B cell (primary cell): ENCODE measurements at regions not wholly inside any gene's neighbourhood (a gene's known extent, or its start where the extent isn't known, plus 50 kb on each side); places are given as distances from the start of the nearest gene placed in this dataset.

Experiments
- ATAC-seq: fragments of 200-7000 bp; cut with Tn5 transposase; one replicate; pipeline ENCODE4 v1.10.0; 2021; ENCODE audit warnings: low read depth, mild to moderate bottlenecking, moderate number of reproducible peaks, moderate library complexity
- CTCF ChIA-PET: fragments of 350-600 bp; sonication (Branson Sonifier 250); formaldehyde crosslinking; loops from one replicate; lab custom pipeline; 2021; ENCODE audit warnings: antibody characterized with exemption, inconsistent platforms; lab: Charles Lee
- POLR2A ChIA-PET: fragments of 350-600 bp; sonication (Branson Sonifier 250); formaldehyde crosslinking; loops from one replicate; lab custom pipeline; 2021; ENCODE audit warnings: antibody characterized with exemption; lab: Charles Lee
- DNase-seq: peaks from one replicate; pipeline ENCODE4 v3.0.0; 2013
- H2AFZ ChIP-seq: 2 replicates; pipeline ENCODE4 v1.6.1; 2012; ENCODE audit warnings: mild to moderate bottlenecking, low read depth, low read length; ENCODE audit not compliant: insufficient read depth, poor library complexity, severe bottlenecking
- H3K27ac ChIP-seq, 2 donors: 1 replicate in 1 of 2; 2 replicates in 1 of 2; pipeline ENCODE4 v1.5.1; 2012 to 2013; ENCODE audit warnings: low read length in 2 of 2, mild to moderate bottlenecking in 2 of 2, moderate library complexity in 1 of 2
- H3K27me3 ChIP-seq, 4 experiments: fragments of 200-600 bp in 1 of 4; sonication (generic) in 1 of 4; replicated peaks in 1 of 4; 1 replicate in 2 of 4; 2 replicates in 2 of 4; pipeline versions ENCODE4 v1.6.1 to v1.7.0; 2013 to 2016; ENCODE audit warnings: low read length in 3 of 4, mild to moderate bottlenecking in 2 of 4, mixed read lengths in 1 of 4, moderate library complexity in 1 of 4; ENCODE audit not compliant: insufficient read depth in 4 of 4, control insufficient read depth in 3 of 4; ENCODE audit errors: control extremely low read depth in 1 of 4
- H3K36me3 ChIP-seq, 2 experiments: replicated peaks in 1 of 2; 1 replicate in 1 of 2; 2 replicates in 1 of 2; pipeline versions ENCODE4 v1.6.1 to v1.7.1; 2013; ENCODE audit warnings: low read length in 1 of 2; ENCODE audit not compliant: insufficient read depth in 2 of 2, control insufficient read depth in 1 of 2; ENCODE audit errors: control extremely low read depth in 1 of 2, extremely low read depth in 1 of 2
- H3K4me1 ChIP-seq, 2 donors: fragments of 200-600 bp in 1 of 2; sonication (generic) in 1 of 2; 1 replicate in 1 of 2; 2 replicates in 1 of 2; pipeline versions ENCODE4 v1.5.1 to v1.6.1; 2013 to 2017; ENCODE audit warnings: low read length in 2 of 2; ENCODE audit not compliant: control insufficient read depth in 2 of 2, insufficient read depth in 2 of 2
- H3K4me2 ChIP-seq: replicated peaks from 2 replicates; pipeline ENCODE3; 2012; ENCODE audit warnings: mild to moderate bottlenecking, low read depth, low read length; ENCODE audit not compliant: poor library complexity, severe bottlenecking
- H3K4me3 ChIP-seq, 5 experiments: fragments of 200-600 bp in 1 of 5; sonication (generic) in 1 of 5; 1 replicate in 3 of 5; 2 replicates in 2 of 5; pipeline versions ENCODE4 v1.5.1 to v1.7.0; 2011 to 2016; ENCODE audit warnings: low read length in 4 of 5, mild to moderate bottlenecking in 4 of 5, low read depth in 2 of 5, control low read depth in 1 of 5, moderate library complexity in 1 of 5; ENCODE audit not compliant: insufficient read depth in 1 of 5; ENCODE audit errors: control extremely low read depth in 1 of 5, extremely low read depth in 1 of 5
- H3K79me2 ChIP-seq: fragments of 200-600 bp; sonication (generic); one replicate; pipeline ENCODE4 v1.6.0; 2016; ENCODE audit warnings: low read length; ENCODE audit not compliant: control insufficient read depth, insufficient read depth
- H3K9ac ChIP-seq: fragments of 200-600 bp; sonication (generic); 2 replicates; pipeline ENCODE4 v1.6.1; 2017; ENCODE audit warnings: mild to moderate bottlenecking, low read length, moderate library complexity
- H3K9me3 ChIP-seq, 3 donors: one replicate each; pipeline versions ENCODE4 v1.6.1 to v1.7.1; 2013; ENCODE audit warnings: low read length in 2 of 3; ENCODE audit not compliant: control insufficient read depth in 2 of 3, insufficient read depth in 1 of 3; ENCODE audit errors: control extremely low read depth in 1 of 3
- H4K20me1 ChIP-seq: 2 replicates; pipeline ENCODE4 v1.6.0; 2012; ENCODE audit warnings: mild to moderate bottlenecking, low read length; ENCODE audit not compliant: insufficient read depth, control insufficient read depth, poor library complexity, severe bottlenecking
- H3K27ac Mint-ChIP-seq: one replicate; pipeline ENCODE4 v1.8.0; 2021; ENCODE audit warnings: mixed read lengths
- H3K27me3 Mint-ChIP-seq: one replicate; pipeline ENCODE4 v1.8.0; 2021; ENCODE audit warnings: mixed read lengths
- H3K4me1 Mint-ChIP-seq: one replicate; pipeline ENCODE4 v1.8.0; 2021; ENCODE audit warnings: mixed read lengths
- H3K4me3 Mint-ChIP-seq: one replicate; pipeline ENCODE4 v1.8.0; 2021; ENCODE audit warnings: mixed read lengths
- H3K9me3 Mint-ChIP-seq: one replicate; pipeline ENCODE4 v1.8.0; 2022; ENCODE audit warnings: mixed read lengths; ENCODE audit not compliant: insufficient read depth
- EZH2 ChIP-seq: IDR thresholded peaks from 2 replicates; pipeline ENCODE4 v1.6.1; 2012; ENCODE audit warnings: borderline replicate concordance, low read depth, mild to moderate bottlenecking, moderate library complexity, low read length; ENCODE audit not compliant: insufficient read depth, poor library complexity, severe bottlenecking
- WGBS: methylation state at CpG from one replicate; pipeline ENCODE4 v1.1.5; 2013; ENCODE audit warnings: missing lambda C conversion rate; ENCODE audit not compliant: insufficient coverage; 5-methylcytosine and 5-hydroxymethylcytosine counted together
- intact Hi-C: fragments of 100-400 bp; cut with micrococcal nuclease; formaldehyde crosslinking; loops from one replicate; pipeline ENCODE4 v1.10.0; 2022
- TF ChIP-seq, protein P1 (sequence below): fragments of 200-600 bp; IDR thresholded peaks from one replicate; pipeline ENCODE4 v1.8.0; 2022; ENCODE audit warnings: antibody characterized with exemption, mild to moderate bottlenecking

DNA sequence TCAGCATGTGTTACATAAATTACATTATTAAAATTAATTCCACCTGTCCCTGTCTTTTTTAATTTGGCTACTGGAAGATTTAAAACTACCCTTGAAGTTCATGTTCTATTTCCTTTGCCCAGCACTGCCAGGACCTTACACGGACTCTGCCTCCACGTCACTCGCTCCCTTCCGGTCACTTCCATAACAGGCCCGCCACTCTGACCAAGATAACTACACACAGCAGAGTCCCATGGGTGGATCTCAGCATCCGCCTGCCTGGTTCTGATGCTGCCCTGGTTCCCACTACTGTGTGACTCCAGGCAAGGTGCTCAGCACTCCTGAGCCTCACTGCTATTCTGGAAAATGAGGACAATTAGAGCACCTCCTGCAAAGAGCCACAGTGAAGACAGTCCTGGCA is 153.3 kb upstream of the ERG start:
- Histone ChIP-seq H2AFZ (no peak overlapping the region), H3K9me3 (no peaks in the 10 kb centered on the region), H3K4me2 (no peak overlapping the region), H4K20me1 (no peaks in the 10 kb centered on the region), H3K27me3 (peaks cover 0 to 1% (median 0%) of the 10 kb centered on the region in 4 experiments), H3K36me3 (no peaks in the 10 kb centered on the region), H3K4me1 (no peaks in the 10 kb centered on the region), H3K9ac (no peak overlapping the region), H3K27ac (no peak overlapping the region), H3K79me2 (no peaks in the 10 kb centered on the region), H3K4me3 (no peak overlapping the region)
- Mint-ChIP-seq H3K27me3 (peaks cover 8% of the 10 kb centered on the region), H3K9me3 (no peaks in the 10 kb centered on the region), H3K4me3 (no peak overlapping the region), H3K27ac (no peak overlapping the region), H3K4me1 (no peaks in the 10 kb centered on the region)
- ATAC-seq (no peak), DNase-seq (no peak)
- intact Hi-C loops, result no loop called here
- ChIA-PET POLR2A (no interaction called here), CTCF (no interaction called here)
- WGBS, result 91% methylated on average over 6 of the region's 6 CpGs
- TF ChIP-seq, protein P1, sequence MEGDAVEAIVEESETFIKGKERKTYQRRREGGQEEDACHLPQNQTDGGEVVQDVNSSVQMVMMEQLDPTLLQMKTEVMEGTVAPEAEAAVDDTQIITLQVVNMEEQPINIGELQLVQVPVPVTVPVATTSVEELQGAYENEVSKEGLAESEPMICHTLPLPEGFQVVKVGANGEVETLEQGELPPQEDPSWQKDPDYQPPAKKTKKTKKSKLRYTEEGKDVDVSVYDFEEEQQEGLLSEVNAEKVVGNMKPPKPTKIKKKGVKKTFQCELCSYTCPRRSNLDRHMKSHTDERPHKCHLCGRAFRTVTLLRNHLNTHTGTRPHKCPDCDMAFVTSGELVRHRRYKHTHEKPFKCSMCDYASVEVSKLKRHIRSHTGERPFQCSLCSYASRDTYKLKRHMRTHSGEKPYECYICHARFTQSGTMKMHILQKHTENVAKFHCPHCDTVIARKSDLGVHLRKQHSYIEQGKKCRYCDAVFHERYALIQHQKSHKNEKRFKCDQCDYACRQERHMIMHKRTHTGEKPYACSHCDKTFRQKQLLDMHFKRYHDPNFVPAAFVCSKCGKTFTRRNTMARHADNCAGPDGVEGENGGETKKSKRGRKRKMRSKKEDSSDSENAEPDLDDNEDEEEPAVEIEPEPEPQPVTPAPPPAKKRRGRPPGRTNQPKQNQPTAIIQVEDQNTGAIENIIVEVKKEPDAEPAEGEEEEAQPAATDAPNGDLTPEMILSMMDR, result no peak
- TF ChIP-seq EZH2, result no peak

DNA sequence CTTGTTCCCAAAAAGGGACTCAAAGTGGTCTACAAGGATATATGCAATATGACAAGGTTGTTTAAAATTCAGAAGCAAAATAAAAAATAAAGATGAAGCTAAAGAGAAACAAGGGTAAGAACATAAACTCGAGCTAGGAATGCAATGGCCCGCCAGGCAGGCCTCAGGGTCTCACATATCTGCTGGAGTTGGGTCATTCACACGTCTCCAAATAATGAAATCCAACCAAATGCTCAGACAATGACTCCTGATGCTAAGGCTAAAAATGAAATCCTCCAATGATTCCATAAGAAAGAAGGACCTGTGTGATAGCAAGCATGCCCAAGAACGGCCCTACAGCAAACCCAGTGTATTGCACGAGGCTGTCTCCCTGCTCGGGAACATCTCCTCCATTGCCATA is 153.3 kb upstream of the ETS2 start:
- intact Hi-C loops, result no loop called here
- no peak for TF ChIP-seq EZH2
- TF ChIP-seq, protein P1, result no peak

More for the DNA sequence above, 153.3 kb upstream of the ETS2 start:
- H3K9ac ChIP-seq, result no peak overlapping the region
- peaks cover 10% of the 10 kb centered on the region for H3K27me3 Mint-ChIP-seq
- no peaks in the 10 kb centered on the region for H4K20me1 ChIP-seq
- H3K36me3 ChIP-seq, result no peaks in the 10 kb centered on the region
- H3K27ac Mint-ChIP-seq, result no peak overlapping the region
- ATAC-seq, result no peak
- no peak overlapping the region for H3K4me2 ChIP-seq
- 73% methylated on average over 6 of the region's 6 CpGs for WGBS
- no peak overlapping the region for H3K27ac ChIP-seq
- H3K4me3 Mint-ChIP-seq, result no peak overlapping the region
- no peak overlapping the region for H3K4me3 ChIP-seq
- no peaks in the 10 kb centered on the region for H3K9me3 Mint-ChIP-seq
- ChIA-PET CTCF (no interaction called here), POLR2A (no interaction called here)
- H3K27me3 ChIP-seq, result peaks cover 0 to 8% (median 0%) of the 10 kb centered on the region in 4 experiments
- H3K9me3 ChIP-seq, result no peaks in the 10 kb centered on the region
- no peaks in the 10 kb centered on the region for H3K79me2 ChIP-seq
- no peak for DNase-seq
- no peaks in the 10 kb centered on the region for H3K4me1 ChIP-seq
- H2AFZ ChIP-seq, result no peak overlapping the region
- no peaks in the 10 kb centered on the region for H3K4me1 Mint-ChIP-seq
